CD4-positive, alpha-beta memory T cell (primary cell): ENCODE measurements at regions not wholly inside any gene's neighbourhood (a gene's known extent, or its start where the extent isn't known, plus 50 kb on each side); places are given as distances from the start of the nearest gene placed in this dataset.

Experiments
- CTCF ChIA-PET: fragments of 350-600 bp; sonication (Branson Sonifier 250); formaldehyde crosslinking; loops from one replicate; lab custom pipeline; 2021; ENCODE audit warnings: inconsistent platforms; ENCODE audit not compliant: partially characterized antibody; lab: Charles Lee
- POLR2A ChIA-PET: fragments of 350-600 bp; sonication (Branson Sonifier 250); formaldehyde crosslinking; loops from one replicate; lab custom pipeline; 2021; ENCODE audit not compliant: partially characterized antibody; lab: Charles Lee
- DNase-seq, 5 donors: peaks; one replicate each; pipeline versions ENCODE4 v3.0.0 to v3.0.0-alpha.2; 2020 to 2022; ENCODE audit warnings: mixed read lengths in 1 of 5
- H3K27ac ChIP-seq: one replicate; pipeline ENCODE4 v1.7.0; 2013; ENCODE audit warnings: low read depth, low read length
- H3K27me3 ChIP-seq: 2 replicates; pipeline ENCODE4 v1.7.0; 2013; ENCODE audit warnings: mild to moderate bottlenecking, low read length, moderate library complexity; ENCODE audit not compliant: insufficient read depth
- H3K36me3 ChIP-seq: 2 replicates; pipeline ENCODE4 v1.7.0; 2013; ENCODE audit warnings: mild to moderate bottlenecking, low read length, moderate library complexity; ENCODE audit not compliant: insufficient read depth
- H3K4me1 ChIP-seq: 2 replicates; pipeline ENCODE4 v1.7.0; 2013; ENCODE audit warnings: mild to moderate bottlenecking, low read length, moderate library complexity; ENCODE audit not compliant: insufficient read depth
- H3K4me3 ChIP-seq, 2 donors: one replicate each; pipeline ENCODE4 v1.7.0; 2013; ENCODE audit warnings: low read length in 2 of 2, mild to moderate bottlenecking in 1 of 2
- H3K9me3 ChIP-seq, 2 donors: one replicate each; pipeline ENCODE4 v1.7.0; 2013; ENCODE audit warnings: low read length in 2 of 2, control low read depth in 1 of 2; ENCODE audit not compliant: control insufficient read depth in 1 of 2
- H3K27ac Mint-ChIP-seq, 7 donors: one replicate each; pipeline ENCODE4 v1.8.0; 2020 to 2021; ENCODE audit warnings: mixed read lengths in 7 of 7, mild to moderate bottlenecking in 6 of 7, inconsistent platforms in 3 of 7, moderate library complexity in 3 of 7
- H3K27me3 Mint-ChIP-seq, 2 donors: one replicate each; pipeline ENCODE4 v1.8.0; 2020 to 2021; ENCODE audit warnings: mixed read lengths in 2 of 2
- H3K36me3 Mint-ChIP-seq, 2 donors: one replicate each; pipeline ENCODE4 v1.8.0; 2020 to 2021; ENCODE audit warnings: mixed read lengths in 2 of 2, inconsistent platforms in 1 of 2, mild to moderate bottlenecking in 1 of 2
- H3K4me1 Mint-ChIP-seq, 4 donors: one replicate each; pipeline ENCODE4 v1.8.0; 2020 to 2021; ENCODE audit warnings: mixed read lengths in 4 of 4, mild to moderate bottlenecking in 1 of 4
- H3K4me3 Mint-ChIP-seq, 8 donors: one replicate each; pipeline ENCODE4 v1.8.0; 2020 to 2021; ENCODE audit warnings: mixed read lengths in 8 of 8, mild to moderate bottlenecking in 7 of 8, moderate library complexity in 6 of 8, inconsistent platforms in 3 of 8
- H3K9me3 Mint-ChIP-seq, 8 donors: one replicate each; pipeline ENCODE4 v1.8.0; 2020 to 2021; ENCODE audit warnings: mixed read lengths in 8 of 8, mild to moderate bottlenecking in 5 of 8, inconsistent platforms in 3 of 8, moderate library complexity in 1 of 8
- intact Hi-C: fragments of 100-400 bp; cut with micrococcal nuclease; formaldehyde crosslinking; loops from one replicate; pipeline ENCODE4 v1.15.1; 2023

DNA sequence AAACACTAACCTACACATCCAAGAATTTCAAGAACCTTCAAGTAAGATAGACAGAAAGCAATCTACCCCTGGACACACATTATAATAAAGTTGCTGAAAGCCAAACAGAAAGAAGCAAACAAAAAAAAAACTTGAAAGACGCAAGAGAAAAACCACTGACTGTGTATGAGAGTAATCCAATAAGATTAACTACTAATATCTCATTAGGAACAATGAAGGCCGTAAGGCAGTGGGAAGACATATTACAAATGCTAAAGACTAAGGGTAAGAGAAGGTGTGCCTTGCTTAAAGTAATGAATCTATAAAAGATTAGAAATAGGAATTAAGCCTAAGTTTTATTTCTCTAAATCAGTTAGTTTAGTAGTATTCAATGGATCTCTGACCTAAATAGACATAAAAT, 1109.1 kb downstream of the JRKL start:
- H3K4me3 Mint-ChIP-seq = no peak overlapping the region
- H3K36me3 Mint-ChIP-seq = no peaks in the 10 kb centered on the region
- no peaks in the 10 kb centered on the region for H3K4me1 ChIP-seq
- POLR2A ChIA-PET = no interaction called here
- DNase-seq = no peak
- no peaks in the 10 kb centered on the region for H3K27me3 ChIP-seq
- no peaks in the 10 kb centered on the region for H3K27me3 Mint-ChIP-seq
- intact Hi-C loops = no loop called here
- H3K9me3 Mint-ChIP-seq = peaks cover 0 to 17% (median 6%) of the 10 kb centered on the region in 8 donors
- CTCF ChIA-PET = no interaction called here
- no peak overlapping the region for H3K27ac ChIP-seq
- no peak overlapping the region for H3K27ac Mint-ChIP-seq
- no peak overlapping the region for H3K4me3 ChIP-seq
- no peaks in the 10 kb centered on the region for H3K9me3 ChIP-seq
- no peaks in the 10 kb centered on the region for H3K4me1 Mint-ChIP-seq
- H3K36me3 ChIP-seq = no peaks in the 10 kb centered on the region

- H3K27ac Mint-ChIP-seq = no peak overlapping the region
These were observed 1112.4 kb downstream of the JRKL start for GRCh38 chr11:97502201-97502600.

DNA sequence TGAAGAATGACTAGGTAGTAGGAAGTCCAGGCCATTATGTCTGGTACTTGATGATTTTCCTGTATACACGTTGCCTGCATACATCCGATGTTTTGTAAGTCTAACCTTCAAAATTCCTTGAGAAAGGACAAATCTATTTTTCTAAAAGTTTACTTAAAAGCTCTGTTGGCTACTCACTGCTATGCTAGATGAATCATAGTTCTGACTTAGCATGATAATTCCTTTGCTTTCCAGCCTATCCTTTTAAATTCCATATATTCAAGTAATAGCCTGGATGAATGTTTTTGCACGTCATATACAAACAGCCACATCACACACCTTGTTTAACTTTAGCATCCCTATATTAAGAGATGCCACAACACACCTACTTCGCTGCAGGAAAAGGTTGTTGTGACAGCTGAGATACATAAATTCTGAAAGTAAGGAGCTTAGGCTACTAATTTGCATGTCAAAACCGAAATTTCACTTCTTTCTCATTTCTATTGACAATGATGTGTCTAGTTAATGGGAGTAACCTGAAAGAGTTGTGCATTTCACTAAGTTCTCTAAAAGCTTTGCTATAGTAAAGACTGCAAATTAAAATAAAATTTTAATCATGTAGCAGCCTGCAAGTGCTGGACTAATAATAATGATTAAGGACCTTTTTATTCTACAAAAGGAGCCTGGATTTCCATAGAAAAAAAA, 1116.4 kb downstream of the JRKL start:
- DNase-seq = no peak
- Histone ChIP-seq H3K36me3 (no peaks in the 10 kb centered on the region), H3K9me3 (no peaks in the 10 kb centered on the region), H3K4me1 (no peaks in the 10 kb centered on the region), H3K27me3 (no peaks in the 10 kb centered on the region), H3K27ac (no peak overlapping the region), H3K4me3 (no peak overlapping the region)
- intact Hi-C loops = no loop called here
- Mint-ChIP-seq H3K27me3 (no peaks in the 10 kb centered on the region), H3K4me3 (no peak overlapping the region), H3K9me3 (peaks cover 0 to 13% (median 5%) of the 10 kb centered on the region in 8 donors), H3K27ac (no peak overlapping the region), H3K4me1 (no peaks in the 10 kb centered on the region), H3K36me3 (no peaks in the 10 kb centered on the region)
- POLR2A ChIA-PET = no interaction called here
- CTCF ChIA-PET = no interaction called here

More at GRCh38 chr11:97502201-97502600, 1112.4 kb downstream of the JRKL start:
- H3K4me3 ChIP-seq = no peak overlapping the region
- H3K9me3 ChIP-seq = no peaks in the 10 kb centered on the region
- H3K4me1 Mint-ChIP-seq = no peaks in the 10 kb centered on the region
- no peaks in the 10 kb centered on the region for H3K36me3 ChIP-seq
- no peak overlapping the region for H3K27ac ChIP-seq
- no peaks in the 10 kb centered on the region for H3K4me1 ChIP-seq
- ChIA-PET CTCF (no interaction called here), POLR2A (no interaction called here)
- intact Hi-C loops = no loop called here
- H3K36me3 Mint-ChIP-seq = no peaks in the 10 kb centered on the region
- no peaks in the 10 kb centered on the region for H3K27me3 ChIP-seq
- DNase-seq = no peak
- H3K4me3 Mint-ChIP-seq = no peak overlapping the region
- H3K9me3 Mint-ChIP-seq = peaks cover 0 to 14% (median 6%) of the 10 kb centered on the region in 8 donors
- H3K27me3 Mint-ChIP-seq = no peaks in the 10 kb centered on the region

DNA sequence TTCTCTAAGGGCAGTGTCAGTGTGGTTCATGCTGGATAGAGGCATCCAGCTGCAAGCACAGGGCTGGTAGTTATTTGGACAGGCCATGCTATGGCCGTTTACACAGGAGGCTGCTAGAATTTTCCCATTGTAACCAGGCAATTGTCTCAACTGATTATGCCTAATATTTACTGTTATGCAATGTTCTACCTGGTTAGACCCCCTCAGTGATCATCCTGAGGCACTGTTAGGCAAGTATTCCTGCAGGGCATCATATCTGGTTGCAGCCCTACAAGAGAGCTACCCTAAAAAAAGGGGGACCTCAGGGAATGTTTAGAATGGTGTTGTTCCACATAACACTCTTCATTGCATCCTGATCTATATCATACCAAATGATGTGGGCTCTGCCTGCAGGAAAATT, 1124.6 kb downstream of the JRKL start:
- Mint-ChIP-seq H3K9me3 (peaks cover 4 to 16% (median 6%) of the 10 kb centered on the region in 8 donors), H3K4me3 (no peak overlapping the region), H3K36me3 (no peaks in the 10 kb centered on the region), H3K4me1 (no peaks in the 10 kb centered on the region), H3K27me3 (no peaks in the 10 kb centered on the region), H3K27ac (no peak overlapping the region)
- DNase-seq = no peak
- H3K36me3 ChIP-seq = no peaks in the 10 kb centered on the region
- no peak overlapping the region for H3K27ac ChIP-seq
- H3K4me3 ChIP-seq = no peak overlapping the region
- H3K4me1 ChIP-seq = no peaks in the 10 kb centered on the region
- POLR2A ChIA-PET = no interaction called here
- peaks cover 0 to 3% of the 10 kb centered on the region in 2 donors for H3K9me3 ChIP-seq
- no peaks in the 10 kb centered on the region for H3K27me3 ChIP-seq
- CTCF ChIA-PET = no interaction called here
- intact Hi-C loops = no loop called here

DNA sequence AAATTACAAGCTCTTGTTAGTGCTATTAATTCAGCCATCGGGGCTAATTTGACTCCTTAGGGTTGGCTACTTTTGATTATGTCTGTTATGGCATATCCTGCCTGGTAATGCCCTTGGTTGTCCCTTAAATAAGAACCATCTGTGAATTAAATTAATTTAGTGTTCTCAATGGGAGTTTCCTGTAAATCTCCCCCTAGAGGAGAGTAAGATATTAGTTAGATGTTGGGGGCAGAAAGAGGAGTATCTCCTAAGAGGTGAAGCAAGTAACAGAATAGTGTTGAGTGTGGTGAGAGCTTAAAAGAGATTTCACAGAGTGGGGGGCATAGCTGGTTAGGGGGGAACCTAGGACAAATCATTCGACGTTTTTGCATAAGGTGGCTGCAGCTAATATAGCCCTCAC, 1126.9 kb downstream of the JRKL start:
- Histone ChIP-seq H3K4me3 (no peak overlapping the region), H3K9me3 (peaks cover 0 to 3% of the 10 kb centered on the region in 2 donors), H3K36me3 (no peaks in the 10 kb centered on the region), H3K27me3 (no peaks in the 10 kb centered on the region), H3K27ac (no peak overlapping the region), H3K4me1 (no peaks in the 10 kb centered on the region)
- CTCF ChIA-PET = no interaction called here
- H3K4me1 Mint-ChIP-seq = no peaks in the 10 kb centered on the region
- POLR2A ChIA-PET = no interaction called here
- no peaks in the 10 kb centered on the region for H3K36me3 Mint-ChIP-seq
- no peak overlapping the region for H3K4me3 Mint-ChIP-seq
- H3K9me3 Mint-ChIP-seq = peaks cover 3 to 23% (median 10%) of the 10 kb centered on the region in 8 donors
- intact Hi-C loops = no loop called here
- no peaks in the 10 kb centered on the region for H3K27me3 Mint-ChIP-seq
- no peak for DNase-seq
- no peak overlapping the region for H3K27ac Mint-ChIP-seq

DNA sequence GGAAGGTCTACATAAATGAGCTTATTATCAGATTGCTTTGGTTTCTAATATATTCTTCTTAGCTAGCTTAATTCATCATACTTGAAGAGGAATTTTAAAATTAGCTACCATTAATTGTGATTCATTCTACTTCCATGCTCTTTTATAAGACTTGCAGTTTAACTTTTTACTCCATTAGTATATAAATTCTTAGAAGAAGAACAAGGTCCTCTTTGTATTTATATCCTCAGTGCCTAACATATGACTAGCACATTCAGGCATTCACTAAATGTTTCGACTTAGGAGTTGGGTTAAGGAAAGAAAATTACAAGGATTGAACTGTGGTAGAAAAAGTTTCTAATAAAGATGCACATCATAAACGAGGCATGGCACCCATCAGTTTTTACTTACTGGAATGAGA, 1135.5 kb downstream of the JRKL start:
- H3K36me3 Mint-ChIP-seq = no peaks in the 10 kb centered on the region
- H3K27me3 Mint-ChIP-seq = no peaks in the 10 kb centered on the region
- Histone ChIP-seq H3K9me3 (no peaks in the 10 kb centered on the region), H3K4me1 (no peaks in the 10 kb centered on the region), H3K27me3 (no peaks in the 10 kb centered on the region), H3K27ac (no peak overlapping the region), H3K4me3 (no peak overlapping the region), H3K36me3 (no peaks in the 10 kb centered on the region)
- H3K27ac Mint-ChIP-seq = no peak overlapping the region
- CTCF ChIA-PET = no interaction called here
- POLR2A ChIA-PET = no interaction called here
- DNase-seq = no peak
- intact Hi-C loops = no loop called here
- H3K9me3 Mint-ChIP-seq = peaks cover 0 to 18% (median 8%) of the 10 kb centered on the region in 8 donors
- H3K4me1 Mint-ChIP-seq = no peaks in the 10 kb centered on the region
- H3K4me3 Mint-ChIP-seq = no peak overlapping the region

- CTCF ChIA-PET = no interaction called here
- DNase-seq = no peak
- H3K4me1 Mint-ChIP-seq = no peaks in the 10 kb centered on the region
These were observed 1147.8 kb downstream of the JRKL start for GRCh38 chr11:97537407-97538150.

More at GRCh38 chr11:97537407-97538150, 1147.8 kb downstream of the JRKL start:
- H3K4me3 Mint-ChIP-seq = no peak overlapping the region
- no peaks in the 10 kb centered on the region for H3K27me3 Mint-ChIP-seq
- H3K27ac Mint-ChIP-seq = no peak overlapping the region
- Histone ChIP-seq H3K27me3 (no peaks in the 10 kb centered on the region), H3K4me1 (no peaks in the 10 kb centered on the region), H3K9me3 (peaks cover 0 to 4% of the 10 kb centered on the region in 2 donors), H3K4me3 (no peak overlapping the region), H3K36me3 (no peaks in the 10 kb centered on the region), H3K27ac (no peak overlapping the region)
- intact Hi-C loops = no loop called here
- POLR2A ChIA-PET = no interaction called here
- H3K9me3 Mint-ChIP-seq = peaks cover 0 to 26% (median 15%) of the 10 kb centered on the region in 8 donors
- no peaks in the 10 kb centered on the region for H3K36me3 Mint-ChIP-seq
